Testis (tissue), 2 donors: ENCODE measurements at regions not wholly inside any gene's neighbourhood (a gene's known extent, or its start where the extent isn't known, plus 50 kb on each side); places are given as distances from the start of the nearest gene placed in this dataset.

Source experiments
- DNase-seq: peaks from one replicate; pipeline ENCODE4 v3.0.0-alpha.2; 2019
- H3K27ac ChIP-seq, 2 donors: fragments of 200-600 bp; sonication (generic); one replicate each; pipeline ENCODE4 v1.5.1; 2019
- H3K27me3 ChIP-seq: fragments of 200-600 bp; sonication (generic); one replicate; pipeline ENCODE4 v1.5.1; 2019
- H3K36me3 ChIP-seq: fragments of 200-600 bp; sonication (generic); one replicate; pipeline ENCODE4 v1.5.1; 2017; ENCODE audit warnings: low read depth; ENCODE audit errors: missing control alignments
- H3K4me1 ChIP-seq: fragments of 200-600 bp; sonication (generic); one replicate; pipeline ENCODE4 v1.5.1; 2019
- H3K4me3 ChIP-seq, 2 donors: fragments of 200-600 bp; sonication (generic); one replicate each; pipeline ENCODE4 v1.5.1; 2017 to 2019
- H3K9me3 ChIP-seq: fragments of 200-600 bp; sonication (generic); one replicate; pipeline ENCODE4 v1.5.1; 2017
- CTCF ChIP-seq, 3 experiments: fragments of 450-650 bp in 2 of 3; fragments of 200-600 bp in 1 of 3; sonication (generic) in 1 of 3; IDR thresholded peaks; one replicate each; pipeline ENCODE4 v1.5.1; 2016 to 2019; ENCODE audit warnings: antibody characterized with exemption in 3 of 3, mild to moderate bottlenecking in 2 of 3, moderate library complexity in 1 of 3
- POLR2A ChIP-seq: fragments of 450-650 bp; IDR thresholded peaks from one replicate; pipeline ENCODE4 v1.6.1; 2017; ENCODE audit warnings: antibody characterized with exemption, mild to moderate bottlenecking, moderate library complexity
- whole genome bisulfite sequencing, 2 donors: methylation state at CpG; one replicate each; pipeline ENCODE4 v1.1.5; 2018; 5-methylcytosine and 5-hydroxymethylcytosine counted together
- intact Hi-C: fragments of 100-400 bp; cut with DNase I; formaldehyde crosslinking; loops from one replicate; pipeline ENCODE4 v1.15.1; 2023; ENCODE audit warnings: low total_unique reads
- small RNA-seq, 2 donors: library from RNA; depleted of rRNA; stranded (forward); fragments of <200 nt; gene quantifications; one replicate each; pipeline ENCODE3, GENCODE V24; 2016

DNA sequence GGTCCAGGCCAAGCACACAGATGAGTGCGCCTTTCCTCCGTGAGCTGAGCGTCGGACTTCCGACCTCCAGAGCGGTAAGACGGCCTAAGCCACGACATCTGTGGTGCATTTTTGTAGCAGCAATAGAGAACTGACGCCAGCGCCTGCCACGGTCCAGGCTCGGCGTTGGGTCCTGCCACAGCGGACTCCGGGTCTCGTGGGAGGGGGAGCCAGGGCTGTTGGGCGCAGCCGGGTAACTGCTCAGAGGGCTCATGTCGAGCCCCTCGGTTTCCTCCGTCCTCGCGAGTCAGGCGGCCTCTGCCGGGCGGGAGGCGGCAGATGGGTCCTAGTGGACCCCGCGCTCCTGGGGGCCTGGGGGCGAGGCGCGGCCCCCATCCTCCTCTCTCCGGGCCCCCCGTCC lies 216.1 kb downstream of the QKI start:
- Histone ChIP-seq H3K4me1 (no peaks in the 10 kb centered on the region), H3K27ac (no peak overlapping the region), H3K9me3 (no peaks in the 10 kb centered on the region), H3K36me3 (no peaks in the 10 kb centered on the region), H3K27me3 (no peaks in the 10 kb centered on the region), H3K4me3 (peak overlapping the region; percentile 18 to 49)
- intact Hi-C loops, result no loop called here
- 5 to 10% methylated on average over 2 to 34 of the region's 34 CpGs for WGBS, 2 donors
- no peak for TF ChIP-seq CTCF (IDR thresholded peaks at IDR 0.05)
- no peak for TF ChIP-seq POLR2A
- DNase-seq, result no peak

- H3K27ac ChIP-seq, result no peak overlapping the region
- peak overlapping the region; percentile 18 to 49 for H3K4me3 ChIP-seq
- no peaks in the 10 kb centered on the region for H3K27me3 ChIP-seq
- TF ChIP-seq CTCF (IDR thresholded peaks at IDR 0.05) (no peak), POLR2A (no peak)
- no peaks in the 10 kb centered on the region for H3K36me3 ChIP-seq
- H3K9me3 ChIP-seq, result no peaks in the 10 kb centered on the region
- no peaks in the 10 kb centered on the region for H3K4me1 ChIP-seq
- no peak for DNase-seq
- WGBS, 2 donors, result 53 to 62% methylated on average over 16 of the region's 16 CpGs
- intact Hi-C loops, result no loop called here
Measured at GRCh38 chr6:163630096-163630495, 215.6 kb downstream of the QKI start.

Small RNAs in the stretch of these regions (small RNA-seq; reads per million reads assigned to genes)
- gene RN7SL366P, result 0 reads per million in 2 donors
